SU-DHL-6 (cell line): ENCODE measurements at regions not wholly inside any gene's neighbourhood (a gene's known extent, or its start where the extent isn't known, plus 50 kb on each side); places are given as distances from the start of the nearest gene placed in this dataset.

Experiments
- CTCF ChIP-seq: fragments of 200-600 bp; sonication (generic); IDR thresholded peaks from one replicate; pipeline ENCODE4 v1.5.1; 2017; ENCODE audit warnings: antibody characterized with exemption, mild to moderate bottlenecking, low read length, moderate library complexity; ENCODE audit not compliant: insufficient read depth, poor library complexity, severe bottlenecking
- EZH2phosphoT487 ChIP-seq: fragments of 200-600 bp; sonication (generic), shearing (Covaris generic); conservative IDR thresholded peaks from 2 replicates; pipeline ENCODE4 v1.6.1; 2018; ENCODE audit warnings: mild to moderate bottlenecking, antibody characterized with exemption, low read length, moderate library complexity, mixed read lengths

DNA sequence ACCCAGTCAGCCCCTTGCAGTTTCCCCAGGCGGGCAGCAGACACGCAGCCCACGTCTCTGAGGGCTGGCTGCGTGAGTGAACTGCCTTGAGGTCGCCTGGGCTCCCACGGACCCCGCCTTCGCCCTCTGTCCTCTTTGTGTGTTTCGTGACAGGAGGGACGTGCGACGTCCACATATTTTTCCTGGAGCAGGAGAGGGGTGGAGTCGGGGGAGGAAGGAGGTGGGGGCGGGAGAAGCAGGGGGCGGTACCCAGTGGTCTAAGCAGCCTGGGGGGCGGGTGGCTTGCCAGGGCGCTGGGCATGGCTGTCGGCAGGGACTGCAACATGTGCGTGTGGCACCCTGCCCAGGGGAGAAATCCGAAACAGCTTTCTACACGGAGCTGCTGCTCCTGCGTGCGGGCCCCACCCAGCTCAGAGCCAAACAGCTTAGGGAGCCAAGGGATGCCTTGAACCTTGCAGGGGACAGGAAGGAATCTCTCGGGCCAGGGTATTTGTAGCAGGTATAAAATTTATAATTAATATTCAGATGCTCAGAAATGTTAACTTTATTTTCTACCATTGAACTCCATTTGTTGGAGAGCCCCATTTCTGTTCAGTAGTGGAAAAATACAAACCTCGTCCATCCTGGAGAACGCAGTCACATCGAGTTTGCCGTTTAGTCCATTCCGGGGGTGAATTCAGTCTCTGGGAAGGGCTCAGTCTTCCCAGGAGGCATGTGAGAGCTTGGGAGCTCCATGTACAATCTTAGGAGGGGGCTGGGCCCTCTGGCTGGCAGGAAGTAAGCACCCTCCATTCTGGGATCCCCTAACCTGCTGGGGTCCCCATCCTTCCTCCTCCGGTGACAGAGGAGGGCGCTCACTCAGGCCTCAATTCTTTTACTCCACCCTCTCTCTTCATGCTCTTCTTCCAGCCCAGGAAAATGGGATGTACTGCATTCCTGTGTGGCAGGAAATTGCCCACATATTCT, 79.1 kb upstream of the MEF2A start:
- TF ChIP-seq CTCF (no peak), EZH2phosphoT487 (no peak)
